Activated CD4-positive, alpha-beta T cell treated with anti-CD3 and anti-CD28 coated beads for 4 hours (primary cell): ENCODE measurements at regions not wholly inside any gene's neighbourhood (a gene's known extent, or its start where the extent isn't known, plus 50 kb on each side); places are given as distances from the start of the nearest gene placed in this dataset.
"Not testable (repeated sequence)": the region's sequence is repeated elsewhere in the genome, so short reads cannot be mapped to it uniquely, and the experiment has no call there.

Experiments used
- DNase-seq, 2 donors: peaks; one replicate each; pipeline ENCODE4 v3.0.0-alpha.2; 2020

DNA sequence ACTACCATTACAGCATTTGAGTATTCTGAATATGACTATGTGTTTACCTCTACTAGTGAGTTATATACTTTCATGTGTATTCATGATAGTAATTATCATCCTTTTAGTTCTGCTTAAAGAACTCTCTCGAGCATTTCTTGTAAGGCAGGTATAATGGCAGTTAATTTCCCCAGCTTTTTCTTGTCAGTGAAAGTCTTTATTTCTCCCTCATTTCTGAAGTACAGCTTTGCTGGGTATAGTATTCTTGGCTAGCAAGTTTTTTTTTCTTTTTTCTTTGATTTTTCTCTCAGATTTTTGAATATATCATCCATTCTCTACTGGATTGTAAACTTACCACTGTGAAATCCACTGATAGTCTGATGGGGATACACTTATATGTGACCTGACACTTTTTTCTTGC lies 165.9 kb upstream of the ARHGAP5 start:
- DNase-seq: no peak

- DNase-seq: no peak
Observed at GRCh38 chr14:31913370-31913769, 163.7 kb upstream of the ARHGAP5 start.

DNA sequence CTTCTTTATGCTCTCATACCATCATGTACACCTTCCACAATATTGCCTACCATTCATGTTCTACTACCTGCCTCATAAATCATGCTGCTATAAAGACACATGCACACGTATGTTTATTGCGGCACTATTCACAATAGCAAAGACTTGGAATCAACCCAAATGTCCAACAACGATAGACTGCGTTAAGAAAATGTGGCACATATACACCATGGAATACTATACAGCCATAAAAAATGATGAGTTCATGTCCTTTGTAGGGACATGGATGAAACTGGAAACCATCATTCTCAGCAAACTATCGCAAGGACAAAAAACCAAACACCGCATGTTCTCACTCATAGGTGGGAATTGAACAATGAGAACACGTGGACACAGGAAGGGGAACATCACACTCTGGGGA lies 158.8 kb upstream of the ARHGAP5 start:
- not testable (repeated sequence) for DNase-seq

GRCh38 chr14:31920001-31920400 lies 157.1 kb upstream of the ARHGAP5 start:
- DNase-seq: no peak

- no peak for DNase-seq
Observed at GRCh38 chr14:31920989-31921650, 156.0 kb upstream of the ARHGAP5 start.

DNA sequence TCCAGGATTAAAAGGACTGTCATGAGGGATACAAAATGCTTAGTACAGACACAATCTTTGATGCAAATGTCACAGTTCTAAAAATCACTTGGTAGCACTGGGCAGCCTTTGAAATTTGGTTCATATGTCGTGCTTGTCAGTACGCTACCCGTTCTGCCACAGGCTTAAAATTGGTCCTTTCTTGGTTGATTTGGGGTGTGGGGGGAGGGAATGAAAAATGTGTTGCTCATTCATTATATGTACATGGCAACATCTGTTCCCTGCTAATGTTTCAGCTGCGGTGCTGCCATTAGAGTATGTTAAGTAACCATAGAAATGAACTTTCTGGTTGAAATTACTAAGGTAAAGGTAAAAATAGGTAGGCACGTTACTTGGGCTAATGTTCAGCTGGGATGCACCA lies 155.4 kb upstream of the ARHGAP5 start:
- DNase-seq: no peak

DNA sequence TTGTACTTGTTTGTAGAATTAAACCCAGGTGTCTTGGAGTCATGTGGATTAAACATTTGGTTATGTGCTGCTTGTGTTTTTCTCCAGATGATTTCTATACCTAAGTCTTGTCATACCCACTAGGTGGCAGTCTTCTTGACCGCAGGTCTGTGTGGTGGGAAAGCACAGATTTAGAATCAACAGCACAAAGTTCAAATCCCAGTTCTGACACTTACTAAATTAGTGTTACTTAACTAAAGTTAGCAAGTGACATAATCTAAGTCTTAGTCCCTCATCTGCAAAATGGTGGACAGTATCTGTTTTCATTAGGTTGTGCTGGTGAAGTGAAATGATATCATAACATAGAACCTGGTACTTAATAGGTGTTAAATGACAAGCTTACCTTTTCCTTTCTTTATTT lies 151.0 kb upstream of the ARHGAP5 start:
- DNase-seq: peak; percentile 12 to 24

DNA sequence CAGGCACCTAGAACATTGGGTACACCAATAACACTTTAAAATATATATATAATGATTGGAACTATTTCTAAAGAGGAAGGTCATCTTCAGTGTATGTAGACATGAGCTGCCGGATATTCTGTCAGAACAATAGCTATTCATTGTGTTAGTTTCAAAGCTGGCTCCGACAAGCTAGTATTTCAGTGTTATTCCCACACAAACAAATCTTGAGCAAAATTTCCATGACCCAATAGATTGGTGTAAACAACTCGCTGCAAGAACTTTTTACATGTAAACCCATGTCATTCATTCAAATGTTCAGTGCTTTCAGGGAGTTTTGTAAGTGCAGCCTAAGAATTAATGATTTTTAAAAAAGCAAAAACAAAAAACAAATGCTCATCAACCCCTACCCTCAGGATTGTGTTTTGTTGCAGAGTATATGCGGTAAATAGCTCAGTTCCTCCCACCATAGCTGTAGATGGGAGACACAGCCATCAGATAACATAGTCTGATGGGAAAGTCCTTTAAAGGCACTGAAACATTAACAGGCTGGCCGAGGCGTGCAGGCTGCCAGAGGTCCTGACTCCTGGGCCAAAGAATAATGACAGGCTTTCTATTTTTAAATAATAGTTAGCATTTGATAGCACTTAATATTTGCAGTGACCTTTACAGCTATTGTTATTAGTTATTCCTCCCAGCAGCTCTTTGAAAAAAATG lies 150.3 kb upstream of the ARHGAP5 start:
- DNase-seq: no peak

- DNase-seq: no peak
Observed at GRCh38 chr14:31927348-31927832, 149.7 kb upstream of the ARHGAP5 start.

GRCh38 chr14:31930070-31930469 lies 147.0 kb upstream of the ARHGAP5 start:
- DNase-seq: no peak

GRCh38 chr14:31930493-31931240 lies 146.4 kb upstream of the ARHGAP5 start:
- no peak for DNase-seq

GRCh38 chr14:31932675-31933074 lies 144.4 kb upstream of the ARHGAP5 start:
- no peak for DNase-seq

GRCh38 chr14:31933716-31934115 lies 143.4 kb upstream of the ARHGAP5 start:
- no peak for DNase-seq

DNA sequence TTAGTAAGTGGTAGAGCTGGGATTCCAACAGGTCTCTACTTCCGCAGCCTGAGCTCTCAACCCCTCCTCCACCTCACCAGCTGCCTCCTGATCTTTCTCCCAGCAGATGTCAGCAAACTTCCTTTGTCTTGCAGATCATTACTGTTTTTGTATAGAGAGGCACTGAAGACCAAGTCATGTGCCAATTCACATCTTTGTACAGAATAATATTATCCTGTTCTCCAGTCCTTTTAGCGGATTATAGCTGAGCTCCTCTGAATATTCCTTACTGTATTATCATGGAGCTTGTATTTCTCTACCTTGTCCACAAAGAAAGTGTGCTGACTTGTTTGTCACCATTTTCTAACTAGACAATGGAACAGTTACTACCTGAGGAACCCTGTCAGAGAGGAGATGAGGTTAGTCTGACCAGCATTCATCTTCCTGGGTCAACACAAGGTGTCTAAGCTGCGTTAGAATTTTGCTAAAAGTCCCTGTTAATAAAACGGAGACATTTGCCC lies 142.3 kb upstream of the ARHGAP5 start:
- peak in 1 of 2 donors; percentile 14 for DNase-seq

DNA sequence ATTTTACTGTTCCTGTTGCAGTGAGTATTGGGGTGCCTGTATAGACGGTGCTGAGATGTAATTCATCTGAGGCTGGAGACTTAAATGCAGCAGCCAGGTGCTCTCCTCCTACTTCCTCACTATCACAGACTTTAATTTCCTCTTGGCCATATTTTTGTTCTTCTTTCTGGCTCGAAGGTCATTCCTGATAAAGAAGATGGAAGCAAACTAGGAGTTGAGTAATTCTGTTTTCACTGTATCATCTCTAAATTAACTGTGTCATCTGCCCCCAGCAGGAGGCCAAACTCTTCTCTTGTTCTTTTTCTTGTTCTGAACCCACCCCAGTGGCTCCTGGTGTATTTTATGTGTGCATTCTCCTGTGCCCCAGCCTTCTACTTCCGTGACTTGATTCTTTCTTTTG lies 141.7 kb upstream of the ARHGAP5 start:
- no peak for DNase-seq

GRCh38 chr14:31936115-31936514 lies 141.0 kb upstream of the ARHGAP5 start:
- no peak for DNase-seq

GRCh38 chr14:31937730-31938346 lies 139.3 kb upstream of the ARHGAP5 start:
- peak; percentile 58 to 65 for DNase-seq

GRCh38 chr14:31939934-31940333 lies 137.2 kb upstream of the ARHGAP5 start:
- DNase-seq: no peak

GRCh38 chr14:31941487-31941886 lies 135.6 kb upstream of the ARHGAP5 start:
- no peak for DNase-seq

DNA sequence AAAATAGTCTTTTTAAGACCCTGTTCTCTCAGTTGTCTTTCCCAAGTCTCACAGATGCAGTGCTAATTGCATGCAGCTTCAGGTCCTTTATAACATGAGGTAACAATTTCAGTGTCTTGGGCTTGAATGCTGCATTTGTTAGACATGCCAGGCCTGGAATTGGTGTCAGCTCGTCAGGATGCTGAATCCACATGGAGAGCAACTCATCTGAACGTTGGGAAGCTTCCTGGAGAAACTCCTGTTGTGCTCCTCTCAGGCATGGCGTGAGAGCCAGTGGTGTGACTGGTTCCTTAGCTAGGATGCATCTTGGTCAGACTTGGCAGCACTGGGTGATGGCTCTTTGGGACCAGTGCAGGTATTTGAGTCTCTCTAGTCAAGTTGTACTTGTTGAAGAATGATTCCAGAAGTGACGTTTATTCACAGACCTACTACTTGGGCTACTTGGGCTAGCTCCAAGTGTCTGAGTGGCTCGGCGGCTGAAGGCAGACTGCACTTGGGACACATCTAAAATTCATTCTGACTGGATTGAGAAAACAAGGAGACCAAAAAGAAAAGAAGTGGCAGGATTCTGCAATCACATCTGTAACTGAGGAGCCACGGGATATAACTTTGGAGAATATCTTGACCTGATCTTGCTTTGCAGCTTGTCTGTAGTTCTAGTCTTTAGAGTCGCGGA lies 134.8 kb upstream of the ARHGAP5 start:
- DNase-seq: no peak

GRCh38 chr14:31943217-31943799 lies 133.8 kb upstream of the ARHGAP5 start:
- no peak for DNase-seq

DNA sequence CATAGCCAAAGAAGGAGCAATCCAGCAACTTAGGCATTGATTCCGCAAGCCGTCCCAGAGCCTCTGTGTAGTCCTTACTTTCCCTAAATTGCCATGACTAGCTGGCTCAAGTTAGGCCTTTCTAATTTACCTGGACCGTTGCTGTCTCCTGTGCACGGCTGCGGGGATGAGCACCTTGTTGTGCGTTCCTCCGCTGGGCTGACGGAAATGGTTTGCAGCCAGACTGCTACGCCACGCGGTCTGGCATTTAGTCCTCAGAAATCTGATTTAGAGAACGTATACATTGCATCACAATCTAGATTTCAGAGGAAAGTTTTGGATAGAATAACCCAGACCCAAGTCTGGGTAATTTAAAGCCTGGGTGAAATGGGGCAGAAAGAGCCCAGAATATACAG lies 133.2 kb upstream of the ARHGAP5 start:
- no peak for DNase-seq
